Panc1 (cell line): ENCODE measurements at regions not wholly inside any gene's neighbourhood (a gene's known extent, or its start where the extent isn't known, plus 50 kb on each side); places are given as distances from the start of the nearest gene placed in this dataset.

Source experiments
- ATAC-seq: fragments of 200-7000 bp; cut with Tn5 transposase; 2 replicates; pipeline ENCODE4 v1.9.1; 2020; ENCODE audit warnings: mild to moderate bottlenecking, moderate library complexity
- BruUV-seq: library from RNA; stranded (reverse); fragments of 400-500 nt; replicated peaks from 2 replicates; lab custom pipeline; 2021; lab: Mats Ljungman, UMichigan
- CTCF ChIA-PET: fragments of 300-600 bp; sonication (Branson Sonifier 250); formaldehyde crosslinking; loops from one replicate; lab custom pipeline; 2022; ENCODE audit warnings: antibody characterized with exemption; lab: Charles Lee
- POLR2A ChIA-PET: fragments of 300-600 bp; sonication (Branson Sonifier 250); formaldehyde crosslinking; loops from one replicate; lab custom pipeline; 2022; ENCODE audit warnings: antibody characterized with exemption; lab: Charles Lee
- DNase-seq: peaks from one replicate; pipeline ENCODE4 v3.0.0-alpha.2; 2010; ENCODE audit warnings: low read depth, low spot score
- H3K27ac ChIP-seq: 2 replicates; pipeline ENCODE4 v1.5.1; 2011; ENCODE audit warnings: mild to moderate bottlenecking, low read length, inconsistent platforms
- H3K27me3 ChIP-seq: fragments of 200-500 bp; sonication (Bioruptor generic); 2 replicates; pipeline ENCODE4 v1.6.0; 2014; ENCODE audit warnings: low read length, inconsistent platforms; ENCODE audit not compliant: control insufficient read depth, insufficient read depth
- H3K36me3 ChIP-seq: fragments of 200-500 bp; sonication (Bioruptor generic); 2 replicates; pipeline ENCODE4 v1.5.1; 2014; ENCODE audit warnings: inconsistent platforms, mild to moderate bottlenecking, low read length, moderate library complexity; ENCODE audit not compliant: control insufficient read depth, insufficient read depth
- H3K4me1 ChIP-seq: 2 replicates; pipeline ENCODE4 v1.5.1; 2011; ENCODE audit warnings: inconsistent platforms, mild to moderate bottlenecking, low read length, moderate library complexity; ENCODE audit not compliant: control insufficient read depth, insufficient read depth
- H3K4me3 ChIP-seq, 2 experiments: 2 replicates each; pipeline ENCODE4 v1.5.1; 2011 to 2012; ENCODE audit warnings: low read depth in 2 of 2, low read length in 2 of 2, mild to moderate bottlenecking in 2 of 2, inconsistent platforms in 1 of 2, moderate library complexity in 1 of 2
- H3K9me3 ChIP-seq: fragments of 200-500 bp; sonication (Bioruptor generic); 2 replicates; pipeline ENCODE4 v1.5.1; 2014; ENCODE audit warnings: low read depth, mild to moderate bottlenecking, inconsistent platforms, low read length, moderate library complexity; ENCODE audit not compliant: control insufficient read depth, insufficient read depth
- CTCF ChIP-seq: fragments of 450-650 bp; IDR thresholded peaks from 2 replicates; pipeline ENCODE4 v1.5.1; 2017; ENCODE audit warnings: mild to moderate bottlenecking
- POLR2AphosphoS5 ChIP-seq: IDR thresholded peaks from 2 replicates; pipeline ENCODE4 v1.6.1; 2012; ENCODE audit warnings: mild to moderate bottlenecking, low read depth, low read length, moderate library complexity
- REST ChIP-seq, 2 experiments: IDR thresholded peaks; 2 replicates each; pipeline ENCODE4 v1.6.1; 2011 to 2012; ENCODE audit warnings: low read depth in 2 of 2, control low read depth in 1 of 2, low read length in 1 of 2, mild to moderate bottlenecking in 1 of 2, moderate library complexity in 1 of 2; ENCODE audit not compliant: insufficient read depth in 1 of 2
- SIN3A ChIP-seq: IDR thresholded peaks from 2 replicates; pipeline ENCODE4 v1.6.1; 2012; ENCODE audit warnings: low read depth, mild to moderate bottlenecking, low read length, moderate library complexity, borderline replicate concordance; ENCODE audit not compliant: insufficient read depth
- TCF7L2 ChIP-seq: IDR thresholded peaks from 2 replicates; pipeline ENCODE4 v1.6.1; 2011; ENCODE audit warnings: mild to moderate bottlenecking, low read depth, low read length, inconsistent platforms
- in situ Hi-C: cut with HindIII; loops from 2 replicates; pipeline ENCODE4 v1.10.0; 2016; ENCODE audit warnings: low sequenced_read_pairs, low pct_unique_long_range_greater_than_20kb
- intact Hi-C: fragments of 100-400 bp; cut with micrococcal nuclease; formaldehyde crosslinking; loops from one replicate; pipeline ENCODE4 v1.10.0; 2022; ENCODE audit not compliant: unreplicated experiment

GRCh38 chr16:24423312-24423711, 116.1 kb upstream of the RBBP6 start:
- Histone ChIP-seq H3K27ac (no peak overlapping the region), H3K36me3 (no peaks in the 10 kb centered on the region), H3K4me1 (no peaks in the 10 kb centered on the region), H3K4me3 (no peak overlapping the region), H3K27me3 (0 out of 2 replicates have a peak, but pooled peaks cover 3% of the 10 kb centered on the region), H3K9me3 (no peaks in the 10 kb centered on the region)
- no TSS peak for BruUV-seq
- ATAC-seq (no peak), DNase-seq (no peak)
- CTCF ChIA-PET: no interaction called here
- in situ Hi-C loops: no loop called here
- POLR2A ChIA-PET: no interaction called here
- TF ChIP-seq POLR2AphosphoS5: no peak
- TF ChIP-seq SIN3A: no peak
- TF ChIP-seq CTCF: no peak
- no peak for TF ChIP-seq REST (IDR thresholded peaks at IDR 0.05; ENCODE audit: insufficient read depth in 1 of 2, low read depth in 2 of 2, low read length in 1 of 2)
- TF ChIP-seq TCF7L2: no peak
- intact Hi-C loops: no loop called here

- Histone ChIP-seq H3K27me3 (no peaks in the 10 kb centered on the region), H3K36me3 (no peaks in the 10 kb centered on the region), H3K4me1 (no peaks in the 10 kb centered on the region), H3K4me3 (no peak overlapping the region), H3K27ac (no peak overlapping the region), H3K9me3 (no peaks in the 10 kb centered on the region)
- in situ Hi-C loops (no loop called here), intact Hi-C loops (no loop called here)
- no peak for ATAC-seq
- ChIA-PET CTCF (no interaction called here), POLR2A (no interaction called here)
- BruUV-seq: no TSS peak
- no peak for DNase-seq
- TF ChIP-seq POLR2AphosphoS5: no peak
Measured at GRCh38 chr16:24424364-24424763, 115.0 kb upstream of the RBBP6 start.

- H3K27me3 ChIP-seq: no peaks in the 10 kb centered on the region
- POLR2A ChIA-PET: no interaction called here
- in situ Hi-C loops: no loop called here
- TF ChIP-seq CTCF (no peak), SIN3A (no peak)
- H3K27ac ChIP-seq: no peak overlapping the region
- intact Hi-C loops: no loop called here
- CTCF ChIA-PET: no interaction called here
- DNase-seq (no peak), ATAC-seq (no peak)
- no peaks in the 10 kb centered on the region for H3K36me3 ChIP-seq
- no peak overlapping the region for H3K4me3 ChIP-seq
- no peaks in the 10 kb centered on the region for H3K4me1 ChIP-seq
- no peaks in the 10 kb centered on the region for H3K9me3 ChIP-seq
- no TSS peak for BruUV-seq
Measured at GRCh38 chr16:24427840-24428239, 111.5 kb upstream of the RBBP6 start.
